CD1c-positive myeloid dendritic cell (primary cell): ENCODE measurements at regions not wholly inside any gene's neighbourhood (a gene's known extent, or its start where the extent isn't known, plus 50 kb on each side); places are given as distances from the start of the nearest gene placed in this dataset.
"Not testable (repeated sequence)": the region's sequence is repeated elsewhere in the genome, so short reads cannot be mapped to it uniquely, and the experiment has no call there.

Source experiments
- DNase-seq: peaks from one replicate; pipeline ENCODE4 v3.0.0-alpha.2; 2016; ENCODE audit errors: extremely low spot score

GRCh38 chr13:58889474-58889873 lies 1257.9 kb downstream of the PCDH17 start:
- no peak for DNase-seq

- DNase-seq, result no peak
These were observed 1261.9 kb downstream of the PCDH17 start for GRCh38 chr13:58893396-58893795.

GRCh38 chr13:58906329-58907007 lies 1257.3 kb downstream of the DIAPH3 start:
- DNase-seq, result no peak

- no peak for DNase-seq
These were observed 1256.4 kb downstream of the DIAPH3 start for GRCh38 chr13:58907347-58907746.

GRCh38 chr13:58908019-58908679 lies 1255.6 kb downstream of the DIAPH3 start:
- no peak for DNase-seq

GRCh38 chr13:58919551-58919950 lies 1244.2 kb downstream of the DIAPH3 start:
- no peak for DNase-seq

GRCh38 chr13:58921129-58921528 lies 1242.6 kb downstream of the DIAPH3 start:
- no peak for DNase-seq

GRCh38 chr13:58926858-58927257 lies 1236.9 kb downstream of the DIAPH3 start:
- no peak for DNase-seq

- no peak for DNase-seq
These were observed 1230.3 kb downstream of the DIAPH3 start for GRCh38 chr13:58933475-58933874.

- DNase-seq, result no peak
These were observed 1228.0 kb downstream of the DIAPH3 start for GRCh38 chr13:58935689-58936088.

- DNase-seq, result no peak
These were observed 1217.5 kb downstream of the DIAPH3 start for GRCh38 chr13:58946274-58946673.

- DNase-seq, result no peak
These were observed 1214.1 kb downstream of the DIAPH3 start for GRCh38 chr13:58949646-58950045.

GRCh38 chr13:58950911-58951310 lies 1212.8 kb downstream of the DIAPH3 start:
- no peak for DNase-seq

GRCh38 chr13:58953638-58954037 lies 1210.1 kb downstream of the DIAPH3 start:
- no peak for DNase-seq

- DNase-seq, result no peak
These were observed 1208.0 kb downstream of the DIAPH3 start for GRCh38 chr13:58955546-58956385.

- DNase-seq, result not testable (repeated sequence)
These were observed 1205.6 kb downstream of the DIAPH3 start for GRCh38 chr13:58958097-58958496.

- peak; percentile 19 for DNase-seq
These were observed 1202.8 kb downstream of the DIAPH3 start for GRCh38 chr13:58960888-58961287.

- DNase-seq, result no peak
These were observed 1200.4 kb downstream of the DIAPH3 start for GRCh38 chr13:58963321-58963720.

- DNase-seq, result no peak
These were observed 1199.7 kb downstream of the DIAPH3 start for GRCh38 chr13:58964048-58964447.

GRCh38 chr13:58977085-58977484 lies 1186.6 kb downstream of the DIAPH3 start:
- no peak for DNase-seq

GRCh38 chr13:58978331-58978730 lies 1185.4 kb downstream of the DIAPH3 start:
- DNase-seq, result no peak

- DNase-seq, result no peak
These were observed 1183.9 kb downstream of the DIAPH3 start for GRCh38 chr13:58979851-58980250.

GRCh38 chr13:58985845-58986244 lies 1177.9 kb downstream of the DIAPH3 start:
- no peak for DNase-seq
